Activated T-cell treated with anti-CD3 and anti-CD28 coated beads, Interleukin-2, amount 50 U/mL, for 72 hours (primary cell): ENCODE measurements at regions not wholly inside any gene's neighbourhood (a gene's known extent, or its start where the extent isn't known, plus 50 kb on each side); places are given as distances from the start of the nearest gene placed in this dataset.

Experiments used
- ATAC-seq, 2 donors: fragments of 150-1000 bp; cut with Tn5 transposase; replicated peaks in 1 of 2; 2 replicates each; pipeline ENCODE4 v1.10.0; 2021; ENCODE audit warnings: moderate library complexity in 2 of 2, mild to moderate bottlenecking in 1 of 2
- DNase-seq, 2 donors: peaks; one replicate each; pipeline ENCODE4 v3.0.0; 2021 to 2022; ENCODE audit warnings: mixed read lengths in 1 of 2
- H3K27ac Mint-ChIP-seq: one replicate; pipeline ENCODE4 v1.8.0; 2022; ENCODE audit warnings: mild to moderate bottlenecking, moderate library complexity, mixed read lengths
- H3K27me3 Mint-ChIP-seq: one replicate; pipeline ENCODE4 v1.8.0; 2022; ENCODE audit warnings: low read depth, mixed read lengths
- H3K36me3 Mint-ChIP-seq, 2 donors: one replicate each; pipeline ENCODE4 v1.8.0; 2022; ENCODE audit warnings: mixed read lengths in 2 of 2, mild to moderate bottlenecking in 1 of 2; ENCODE audit not compliant: insufficient read depth in 2 of 2
- H3K4me1 Mint-ChIP-seq: one replicate; pipeline ENCODE4 v1.8.0; 2022; ENCODE audit warnings: low read depth, mixed read lengths
- H3K4me3 Mint-ChIP-seq, 2 donors: one replicate each; pipeline ENCODE4 v1.8.0; 2022; ENCODE audit warnings: mild to moderate bottlenecking in 2 of 2, mixed read lengths in 2 of 2, moderate library complexity in 2 of 2
- H3K9me3 Mint-ChIP-seq, 2 donors: one replicate each; pipeline ENCODE4 v1.8.0; 2022; ENCODE audit warnings: mixed read lengths in 2 of 2

DNA sequence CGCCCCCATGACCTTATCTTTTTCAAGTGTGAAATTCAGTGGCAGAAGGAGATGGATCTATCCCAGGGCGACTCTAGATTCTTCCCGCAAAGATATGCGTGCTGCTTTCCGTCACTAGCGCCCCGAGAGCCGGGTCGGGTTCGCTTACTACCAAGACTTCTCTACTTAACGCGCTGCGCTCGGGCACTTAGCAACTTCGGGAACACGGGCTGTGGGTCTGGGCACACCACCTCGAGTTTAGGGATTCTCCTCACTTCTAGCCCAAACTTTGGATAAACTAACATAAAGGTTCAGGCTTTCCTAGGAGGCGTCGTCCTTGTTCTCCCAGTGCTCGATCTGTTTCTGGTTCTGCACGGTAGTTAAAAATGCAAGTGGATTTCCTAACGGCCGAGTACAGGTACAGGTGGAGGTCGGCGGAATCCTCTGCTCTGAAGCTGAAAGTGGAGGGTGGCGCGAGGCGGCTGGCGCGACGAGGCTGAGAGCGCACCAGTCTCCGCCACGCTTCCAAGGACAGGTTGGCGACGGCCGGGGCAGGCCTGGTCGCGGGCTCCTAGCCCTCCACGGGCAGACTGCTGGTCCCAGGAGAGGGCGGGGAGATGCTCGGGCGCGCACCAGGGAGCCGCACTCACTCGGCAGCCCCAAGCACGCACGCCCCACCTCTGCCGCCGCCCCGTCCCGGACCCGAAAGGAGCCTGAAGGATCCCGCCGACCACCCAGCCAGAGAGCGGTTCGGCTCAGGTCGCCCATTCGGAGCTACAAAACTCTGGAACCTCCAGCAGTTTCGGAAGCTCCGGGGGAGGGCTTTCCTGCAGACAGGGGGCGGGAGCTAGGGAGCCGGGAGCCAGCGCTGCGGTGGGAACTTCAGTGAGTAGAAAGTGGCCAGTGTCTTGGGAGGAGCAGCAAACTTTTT, 100.8 kb upstream of the TENM3 start:
- H3K36me3 Mint-ChIP-seq = peaks cover 1 to 2% of the 10 kb centered on the region in 2 donors

DNA sequence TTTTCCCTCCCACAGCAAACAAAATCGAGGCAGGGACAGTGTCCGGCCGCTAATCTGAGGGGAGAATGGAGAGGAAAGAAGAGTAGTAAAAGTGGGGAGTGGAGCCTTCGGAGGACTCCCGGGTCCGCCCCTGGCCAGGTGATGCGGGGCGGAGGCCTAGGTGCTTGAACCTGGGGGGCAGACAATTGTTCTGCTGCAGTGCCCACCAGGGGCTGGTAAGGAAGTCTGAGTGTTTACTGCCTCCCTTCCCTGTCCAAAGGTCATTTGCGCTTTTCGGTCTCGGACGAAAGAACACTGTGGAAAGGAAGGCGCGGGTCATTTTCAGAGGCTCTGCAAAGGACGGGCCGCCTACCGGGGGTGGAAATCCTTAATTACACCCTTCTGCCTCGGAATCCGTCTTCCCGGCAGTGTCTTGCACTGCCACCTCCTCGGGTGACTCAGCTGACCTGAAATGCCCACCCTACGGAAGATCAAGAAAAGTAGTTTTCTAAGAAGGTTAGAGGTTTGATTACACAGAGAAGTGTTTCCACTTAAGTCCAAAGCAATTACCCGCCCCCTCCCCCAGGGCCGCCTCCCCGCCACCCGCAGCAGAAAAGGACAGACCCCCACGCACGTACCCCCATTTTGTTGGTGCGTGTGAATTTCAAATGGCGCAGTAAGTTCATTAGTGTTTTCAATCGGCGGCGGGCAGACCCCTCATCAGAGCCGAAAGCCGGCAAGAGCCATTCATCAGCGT, 99.9 kb upstream of the TENM3 start:
- Mint-ChIP-seq H3K4me3 (peak overlapping the region; percentile 71 to 86), H3K4me1 (peaks cover 12% of the 10 kb centered on the region), H3K36me3 (peaks cover 1 to 2% of the 10 kb centered on the region in 2 donors), H3K27ac (no peak overlapping the region), H3K9me3 (no peaks in the 10 kb centered on the region), H3K27me3 (peaks cover 78% of the 10 kb centered on the region)
- DNase-seq (no peak), ATAC-seq (no peak)

More for the DNA sequence above, 100.8 kb upstream of the TENM3 start:
- DNase-seq = no peak
- no peak overlapping the region for H3K27ac Mint-ChIP-seq
- peaks cover 76% of the 10 kb centered on the region for H3K27me3 Mint-ChIP-seq
- H3K9me3 Mint-ChIP-seq = no peaks in the 10 kb centered on the region
- peak overlapping the region; percentile 71 to 86 for H3K4me3 Mint-ChIP-seq
- no peak for ATAC-seq
- peaks cover 12% of the 10 kb centered on the region for H3K4me1 Mint-ChIP-seq

DNA sequence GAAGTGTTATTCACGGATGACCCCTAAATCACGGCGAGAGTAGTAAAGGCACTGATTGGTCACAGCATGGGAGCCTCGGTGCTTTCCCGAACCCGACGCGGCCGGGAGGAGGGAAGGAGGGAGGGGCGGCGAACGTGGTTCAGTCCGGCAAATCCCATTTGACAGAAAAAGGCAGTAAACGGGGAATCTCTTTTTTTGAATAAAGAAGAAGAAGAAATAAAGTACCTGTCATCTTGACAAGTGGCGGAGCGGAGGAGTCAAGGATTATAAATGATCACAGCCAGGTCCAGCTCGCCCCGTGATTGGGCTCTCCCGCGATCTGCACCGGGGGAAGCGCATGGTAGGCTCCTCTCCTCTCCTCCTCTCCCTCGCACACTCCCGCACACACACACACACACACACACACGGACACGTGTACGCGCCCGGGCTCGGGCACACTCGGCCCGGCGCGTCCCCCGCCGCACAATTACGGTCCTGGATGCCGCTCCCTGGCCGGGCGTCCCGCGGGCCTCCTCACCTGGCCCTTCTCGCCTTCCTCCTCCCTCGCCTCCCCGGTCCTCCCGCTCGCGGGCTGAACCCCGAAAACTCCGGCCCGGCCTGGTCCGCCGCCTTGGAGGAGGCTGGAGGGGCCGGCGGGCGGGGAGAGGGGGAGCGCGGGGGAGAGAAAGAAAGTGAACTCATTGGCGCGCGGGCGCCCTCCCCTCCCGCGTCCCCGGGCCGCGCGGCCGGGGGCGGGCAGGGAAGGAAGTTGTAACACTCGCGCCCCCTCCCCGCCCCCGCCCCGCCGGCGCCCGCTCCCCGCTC, 99.2 kb upstream of the TENM3 start:
- Mint-ChIP-seq H3K4me1 (peaks cover 12% of the 10 kb centered on the region), H3K27me3 (peaks cover 80% of the 10 kb centered on the region), H3K9me3 (no peaks in the 10 kb centered on the region), H3K36me3 (peaks cover 1 to 2% of the 10 kb centered on the region in 2 donors), H3K27ac (no peak overlapping the region), H3K4me3 (peak overlapping the region; percentile 71 to 86)
- DNase-seq (no peak), ATAC-seq (peak; percentile 41 to 53)

DNA sequence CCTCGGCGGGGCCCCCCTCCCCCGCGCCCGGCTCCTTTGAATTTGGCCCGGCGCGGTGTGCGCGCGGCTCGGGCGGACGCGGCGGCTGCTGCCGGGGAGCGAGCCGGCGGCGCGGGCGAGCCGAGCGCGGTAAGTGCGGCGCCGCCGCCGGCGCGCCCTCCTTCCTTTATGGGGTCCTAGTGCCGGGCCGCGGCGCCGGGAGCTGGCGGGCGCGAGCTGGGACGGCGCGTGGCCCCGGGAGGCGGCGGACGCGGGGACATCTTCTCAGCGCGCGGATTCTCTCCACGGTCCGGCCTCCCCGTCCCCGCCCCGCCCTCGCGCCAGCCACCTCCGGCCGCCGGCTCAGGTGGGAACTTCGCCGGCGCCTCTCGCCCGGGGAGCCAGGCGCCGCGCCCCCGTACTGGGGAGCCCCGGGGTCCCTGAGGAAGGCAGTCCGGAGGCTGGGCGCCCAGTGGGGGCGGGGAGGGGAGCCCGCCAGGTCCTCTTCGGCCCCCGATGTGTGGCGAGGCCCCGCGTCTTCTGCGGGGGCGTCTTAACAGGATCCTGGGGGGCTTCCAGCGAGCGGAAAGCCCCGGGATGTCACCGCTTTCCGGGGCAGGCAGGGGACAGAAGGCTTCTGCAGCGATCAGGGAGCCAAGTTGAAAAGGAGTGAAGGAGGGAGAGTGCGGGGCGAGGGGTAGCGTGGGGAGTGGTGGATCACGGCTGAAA, 98.4 kb upstream of the TENM3 start:
- peaks cover 1 to 2% of the 10 kb centered on the region in 2 donors for H3K36me3 Mint-ChIP-seq
- no peaks in the 10 kb centered on the region for H3K9me3 Mint-ChIP-seq
- no peak overlapping the region for H3K27ac Mint-ChIP-seq
- H3K4me1 Mint-ChIP-seq = peaks cover 12% of the 10 kb centered on the region
- ATAC-seq (peak; percentile 40 to 51), DNase-seq (no peak)
- H3K4me3 Mint-ChIP-seq = peak overlapping the region; percentile 74 to 78
- peaks cover 82% of the 10 kb centered on the region for H3K27me3 Mint-ChIP-seq

DNA sequence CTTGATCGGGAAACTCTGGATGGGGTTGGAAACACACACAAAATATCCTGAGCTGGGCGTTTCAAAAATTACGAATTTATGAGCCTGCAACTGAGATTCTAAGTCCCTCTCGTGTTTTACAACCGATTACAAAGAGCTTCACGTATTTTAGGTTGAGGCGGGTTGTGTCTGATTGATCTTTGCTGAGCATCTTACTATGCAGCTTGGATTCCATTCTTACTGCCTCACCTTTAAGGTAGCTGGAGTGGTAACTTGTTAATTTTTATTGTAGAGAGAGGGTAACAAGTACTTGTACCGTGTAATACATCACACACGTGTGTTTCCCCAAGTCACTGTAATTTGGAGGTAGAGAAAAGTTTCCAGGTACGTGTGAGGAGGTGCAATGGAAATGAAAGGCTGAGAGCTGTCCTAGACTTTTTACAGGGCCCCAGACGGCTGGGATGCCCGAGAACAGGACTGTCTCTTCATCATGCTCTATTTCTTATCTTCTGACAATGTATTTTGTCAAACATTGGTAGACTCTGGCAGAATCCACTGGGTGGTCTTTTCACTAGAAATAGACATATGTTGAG, 97.8 kb upstream of the TENM3 start:
- DNase-seq = no peak
- peaks cover 1 to 2% of the 10 kb centered on the region in 2 donors for H3K36me3 Mint-ChIP-seq
- H3K4me3 Mint-ChIP-seq = peak overlapping the region; percentile 74 to 78
- H3K9me3 Mint-ChIP-seq = no peaks in the 10 kb centered on the region
- H3K27me3 Mint-ChIP-seq = peaks cover 80% of the 10 kb centered on the region
- no peak overlapping the region for H3K27ac Mint-ChIP-seq
- ATAC-seq = no peak
- H3K4me1 Mint-ChIP-seq = peaks cover 12% of the 10 kb centered on the region

DNA sequence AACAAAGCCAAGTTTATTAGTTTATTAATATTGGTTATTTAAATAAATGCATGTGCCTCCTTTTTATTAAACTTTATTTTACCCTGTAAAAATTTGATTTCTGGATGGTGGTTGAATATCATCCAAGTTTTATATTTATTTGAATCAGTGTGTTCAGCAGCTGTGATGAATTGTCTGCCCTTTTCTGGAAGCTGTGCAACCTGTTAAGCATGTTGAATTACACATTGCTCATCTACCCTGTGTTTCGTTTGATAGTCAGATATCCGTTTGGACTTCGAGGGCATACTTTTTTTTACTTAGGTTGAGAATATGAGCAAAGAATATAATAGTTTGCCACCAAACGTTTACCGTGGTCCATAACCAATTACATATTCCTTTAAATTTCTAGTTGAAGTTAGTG, 95.8 kb upstream of the TENM3 start:
- Mint-ChIP-seq H3K4me3 (no peak overlapping the region), H3K4me1 (peaks cover 12% of the 10 kb centered on the region), H3K27ac (no peak overlapping the region), H3K36me3 (peaks cover 1 to 2% of the 10 kb centered on the region in 2 donors), H3K27me3 (peaks cover 62% of the 10 kb centered on the region), H3K9me3 (no peaks in the 10 kb centered on the region)
- ATAC-seq (no peak), DNase-seq (no peak)

DNA sequence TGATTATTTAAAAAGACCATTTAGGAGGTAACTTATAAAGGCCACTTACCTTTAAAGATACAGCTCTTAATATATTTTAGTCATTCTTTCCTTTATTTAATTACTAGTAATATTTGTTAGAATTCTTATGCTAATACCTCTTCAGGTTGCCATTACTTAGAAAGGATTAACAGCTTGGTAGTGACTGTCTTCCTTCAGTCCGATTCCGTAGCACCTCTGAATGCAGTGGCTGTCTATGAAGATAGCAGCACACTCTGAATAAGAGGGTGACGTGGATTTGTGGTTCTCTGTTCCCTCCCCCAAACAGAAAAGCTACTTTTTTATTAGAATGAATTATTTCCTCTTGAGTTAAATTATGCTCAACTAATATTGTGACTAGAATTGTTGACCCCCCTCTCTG, 92.6 kb upstream of the TENM3 start:
- ATAC-seq (no peak), DNase-seq (no peak)
- Mint-ChIP-seq H3K4me3 (no peak overlapping the region), H3K9me3 (no peaks in the 10 kb centered on the region), H3K4me1 (no peaks in the 10 kb centered on the region), H3K27me3 (peaks cover 40% of the 10 kb centered on the region), H3K36me3 (no peaks in the 10 kb centered on the region), H3K27ac (no peak overlapping the region)

DNA sequence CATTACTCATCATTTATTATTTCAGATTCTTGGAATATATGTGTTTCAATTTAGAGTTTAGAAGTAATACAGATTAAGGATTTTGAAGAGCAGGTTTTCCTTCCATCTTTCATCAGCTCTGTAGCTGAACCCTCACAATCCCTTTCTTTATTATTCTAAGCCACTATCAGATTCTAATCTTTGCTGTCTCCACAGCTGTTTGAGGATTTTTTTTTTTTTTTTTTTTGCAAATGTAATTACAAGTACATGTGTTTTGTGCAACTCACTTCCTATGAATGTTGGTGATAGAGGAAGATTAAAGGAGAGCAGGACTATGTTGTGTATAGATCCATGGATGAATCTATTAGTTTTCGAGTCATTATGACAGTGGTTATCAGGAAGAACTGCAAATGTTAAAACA, 87.4 kb upstream of the TENM3 start:
- Mint-ChIP-seq H3K4me3 (no peak overlapping the region), H3K4me1 (no peaks in the 10 kb centered on the region), H3K36me3 (no peaks in the 10 kb centered on the region), H3K27me3 (peaks cover 5% of the 10 kb centered on the region), H3K27ac (no peak overlapping the region), H3K9me3 (no peaks in the 10 kb centered on the region)
- DNase-seq (no peak), ATAC-seq (no peak)

DNA sequence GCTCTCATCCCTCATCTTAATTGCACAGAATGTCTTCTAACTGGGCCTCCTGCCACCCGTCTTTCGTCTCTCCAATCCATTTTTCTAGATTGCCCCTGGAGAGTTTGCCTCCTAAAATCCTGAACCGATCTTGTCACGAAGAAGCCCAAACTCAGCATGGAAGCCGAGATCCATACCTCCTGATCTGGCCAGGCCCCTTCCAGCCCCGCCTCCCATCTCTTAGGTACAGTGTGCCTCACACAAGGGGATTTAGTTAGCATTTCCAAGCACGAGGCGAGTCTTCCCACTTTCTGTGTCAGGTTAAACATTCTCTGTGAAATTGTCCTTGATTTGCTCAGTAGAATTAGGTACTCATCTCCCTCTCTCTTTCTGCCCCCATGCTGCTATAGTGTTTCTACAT, 80.0 kb upstream of the TENM3 start:
- ATAC-seq = no peak
- Mint-ChIP-seq H3K4me3 (no peak overlapping the region), H3K36me3 (no peaks in the 10 kb centered on the region), H3K27ac (no peak overlapping the region), H3K27me3 (no peaks in the 10 kb centered on the region), H3K4me1 (no peaks in the 10 kb centered on the region), H3K9me3 (peaks cover 0 to 8% of the 10 kb centered on the region in 2 donors)
- no peak for DNase-seq

DNA sequence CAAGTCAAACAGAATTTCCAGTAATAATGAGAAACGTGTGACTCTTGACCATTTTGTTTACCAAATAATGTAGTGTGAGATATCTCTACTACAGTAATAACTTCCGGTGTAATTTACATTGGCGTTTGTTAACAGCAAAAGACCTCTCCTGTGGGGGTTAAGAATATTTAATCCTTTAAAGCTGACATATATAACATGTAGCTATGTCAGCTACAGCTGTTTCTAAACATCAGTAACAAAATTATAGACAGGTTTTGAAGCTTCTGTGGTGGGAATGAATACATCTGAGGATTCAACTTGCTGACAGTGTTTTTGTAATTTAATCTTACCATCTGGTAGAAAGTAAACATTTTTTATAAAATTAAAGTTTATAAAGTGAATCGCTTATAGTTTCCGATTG, 73.6 kb upstream of the TENM3 start:
- Mint-ChIP-seq H3K4me3 (no peak overlapping the region), H3K27ac (no peak overlapping the region), H3K9me3 (no peaks in the 10 kb centered on the region), H3K27me3 (no peaks in the 10 kb centered on the region), H3K36me3 (no peaks in the 10 kb centered on the region), H3K4me1 (no peaks in the 10 kb centered on the region)
- no peak for ATAC-seq
- DNase-seq = no peak

DNA sequence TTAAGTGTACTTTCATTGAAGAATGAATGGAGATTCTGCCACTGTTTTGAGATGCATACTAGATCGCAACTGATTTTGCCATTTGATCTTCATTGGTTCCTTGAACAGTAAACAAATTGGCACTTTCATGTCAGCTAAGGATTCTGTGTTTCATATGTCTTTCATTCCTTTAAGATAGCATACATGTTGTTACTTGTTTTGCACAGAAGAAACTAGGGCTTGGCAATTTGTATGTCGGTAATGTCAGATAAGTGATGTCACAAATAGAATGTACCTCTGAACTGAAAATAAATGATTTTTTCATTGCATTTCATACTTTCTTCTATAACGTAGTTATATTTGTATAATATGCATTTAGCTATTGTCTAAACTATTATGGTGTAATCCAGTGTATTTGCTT, 73.2 kb upstream of the TENM3 start:
- DNase-seq (no peak), ATAC-seq (no peak)
- Mint-ChIP-seq H3K36me3 (no peaks in the 10 kb centered on the region), H3K9me3 (no peaks in the 10 kb centered on the region), H3K4me1 (no peaks in the 10 kb centered on the region), H3K27ac (no peak overlapping the region), H3K27me3 (no peaks in the 10 kb centered on the region), H3K4me3 (no peak overlapping the region)

DNA sequence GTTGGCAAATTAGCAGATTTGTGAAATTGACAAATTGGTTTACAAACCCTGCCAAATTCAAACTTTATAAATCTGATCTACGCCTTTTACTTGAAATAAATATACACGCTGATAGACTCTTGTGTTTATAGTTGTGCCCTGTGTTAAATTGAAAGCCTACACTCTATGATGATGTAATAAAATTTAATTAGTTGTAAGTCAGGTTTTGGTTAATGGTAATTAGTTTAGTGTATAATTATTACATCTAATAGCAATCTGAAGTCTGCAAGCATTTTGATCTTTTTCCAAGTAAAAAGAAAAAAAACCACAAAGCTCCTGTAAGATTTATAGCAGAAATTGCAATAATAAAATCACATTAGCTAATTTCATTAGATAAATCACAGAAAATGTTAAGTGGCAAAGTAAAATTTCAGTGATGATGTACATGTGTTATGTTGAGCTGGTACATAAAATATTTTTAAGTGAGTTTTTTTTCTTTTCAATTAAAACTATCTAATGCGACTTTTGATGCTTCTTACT, 72.7 kb upstream of the TENM3 start:
- no peak for ATAC-seq
- Mint-ChIP-seq H3K36me3 (no peaks in the 10 kb centered on the region), H3K4me3 (no peak overlapping the region), H3K4me1 (no peaks in the 10 kb centered on the region), H3K27me3 (no peaks in the 10 kb centered on the region), H3K9me3 (no peaks in the 10 kb centered on the region), H3K27ac (no peak overlapping the region)
- DNase-seq = no peak
